ENCODE measurements at regions not wholly inside any gene's neighbourhood (a gene's known extent, or its start where the extent isn't known, plus 50 kb on each side); places are given as distances from the start of the nearest gene placed in this dataset.

DNA sequence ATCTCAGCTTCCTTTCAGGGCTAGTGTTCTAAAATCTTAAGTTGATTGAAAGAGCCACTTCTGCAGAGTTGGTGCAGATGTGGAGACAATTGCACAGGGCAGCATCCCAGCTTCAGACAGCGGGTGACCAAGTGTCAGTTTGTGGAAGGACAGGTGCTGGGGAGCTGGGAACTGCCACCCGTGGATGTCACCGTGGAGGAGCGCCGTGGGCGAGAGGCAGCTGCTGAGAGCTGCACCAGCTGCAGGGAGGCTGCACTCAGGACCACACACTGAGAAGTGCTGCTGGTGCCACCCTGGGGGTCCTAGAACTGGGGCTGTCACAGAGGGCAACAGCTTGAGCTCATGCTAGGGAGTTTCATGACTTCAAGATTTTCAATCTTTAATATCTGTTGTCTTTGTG lies 543.0 kb upstream of the FZD8 start:
- no peak for DNase-seq (ENCODE audit: low read depth, low spot score)
- Histone ChIP-seq H3K79me2 (ENCODE audit: insufficient read depth, low read length) (no peaks in the 10 kb centered on the region), H3K4me3 (replicated peaks in 1 of 2; ENCODE audit: low read depth in 1 of 2, low read length in 2 of 2) (no peak overlapping the region), H3K4me1 (ENCODE audit: control insufficient read depth in 1 of 2, insufficient read depth in 2 of 2, low read length in 2 of 2) (no peaks in the 10 kb centered on the region), H3K9me3 (ENCODE audit: control insufficient read depth in 1 of 2, insufficient read depth in 1 of 2, low read depth in 1 of 2, low read length in 2 of 2) (peaks cover 9 to 24% of the 10 kb centered on the region in 2 experiments; a peak in 2 of 4 replicates), H4K20me1 (ENCODE audit: insufficient read depth) (no peaks in the 10 kb centered on the region), H3K27me3 (ENCODE audit: insufficient read depth, low read length) (no peaks in the 10 kb centered on the region), H3K27ac (ENCODE audit: low read depth, low read length) (no peak overlapping the region), H2AFZ (ENCODE audit: low read depth, low read length, poor library complexity, severe bottlenecking) (no peak overlapping the region), H3K36me3 (ENCODE audit: control insufficient read depth in 1 of 2, insufficient read depth in 2 of 2, low read length in 2 of 2) (no peaks in the 10 kb centered on the region), H3K9ac (ENCODE audit: low read length) (no peak overlapping the region), H3K4me2 (ENCODE audit: low read length) (no peak overlapping the region), H3K9me2 (ENCODE audit: insufficient read depth) (no peaks in the 10 kb centered on the region)
- no peak for ATAC-seq
- intact Hi-C loops (cut with micrococcal nuclease) = no loop called here
- no TSS peak for BruUV-seq (replicated peaks)
- RAD21 ChIA-PET (ENCODE audit: low non-redundant PET in 1 of 2, low total read pairs in 2 of 2, uncharacterized antibody in 2 of 2, unreplicated experiment in 2 of 2) = no interaction called here
- POLR2A ChIA-PET = no interaction called here
- CTCF ChIA-PET = no interaction called here
- TF ChIP-seq ZNF274 (IDR thresholded peaks at IDR 0.05; ENCODE audit: low read depth, low read length) (no peak), TCF7L2 (IDR thresholded peaks at IDR 0.05; ENCODE audit: borderline replicate concordance, extremely low read depth, insufficient read depth, insufficient read length) (no peak), YY1 (IDR thresholded peaks at IDR 0.05; ENCODE audit: extremely low read depth, insufficient replicate concordance, low read depth, low read length) (no peak), FOSL1 (IDR thresholded peaks at IDR 0.05; ENCODE audit: low read depth) (no peak), JUND (IDR thresholded peaks at IDR 0.05) (no peak), ELF1 (IDR thresholded peaks at IDR 0.05; ENCODE audit: borderline replicate concordance, low read depth) (no peak), SRF (IDR thresholded peaks at IDR 0.05; ENCODE audit: low read depth) (no peak), RAD21 (IDR thresholded peaks at IDR 0.05; ENCODE audit: low read depth) (no peak), EGR1 (IDR thresholded peaks at IDR 0.05; ENCODE audit: low read depth) (no peak), CEBPB (IDR thresholded peaks at IDR 0.05; ENCODE audit: low read depth) (no peak), POLR2A (IDR thresholded peaks at IDR 0.05; ENCODE audit: borderline replicate concordance, extremely low read depth, insufficient read depth, insufficient read length) (no peak), POLR2AphosphoS5 (IDR thresholded peaks at IDR 0.05; ENCODE audit: low read depth, low read length) (no peak)
- TF ChIP-seq, protein P1, sequence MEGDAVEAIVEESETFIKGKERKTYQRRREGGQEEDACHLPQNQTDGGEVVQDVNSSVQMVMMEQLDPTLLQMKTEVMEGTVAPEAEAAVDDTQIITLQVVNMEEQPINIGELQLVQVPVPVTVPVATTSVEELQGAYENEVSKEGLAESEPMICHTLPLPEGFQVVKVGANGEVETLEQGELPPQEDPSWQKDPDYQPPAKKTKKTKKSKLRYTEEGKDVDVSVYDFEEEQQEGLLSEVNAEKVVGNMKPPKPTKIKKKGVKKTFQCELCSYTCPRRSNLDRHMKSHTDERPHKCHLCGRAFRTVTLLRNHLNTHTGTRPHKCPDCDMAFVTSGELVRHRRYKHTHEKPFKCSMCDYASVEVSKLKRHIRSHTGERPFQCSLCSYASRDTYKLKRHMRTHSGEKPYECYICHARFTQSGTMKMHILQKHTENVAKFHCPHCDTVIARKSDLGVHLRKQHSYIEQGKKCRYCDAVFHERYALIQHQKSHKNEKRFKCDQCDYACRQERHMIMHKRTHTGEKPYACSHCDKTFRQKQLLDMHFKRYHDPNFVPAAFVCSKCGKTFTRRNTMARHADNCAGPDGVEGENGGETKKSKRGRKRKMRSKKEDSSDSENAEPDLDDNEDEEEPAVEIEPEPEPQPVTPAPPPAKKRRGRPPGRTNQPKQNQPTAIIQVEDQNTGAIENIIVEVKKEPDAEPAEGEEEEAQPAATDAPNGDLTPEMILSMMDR (IDR thresholded peaks at IDR 0.05 in 2 of 3, conservative IDR thresholded peaks at IDR 0.05 in 1 of 3; ENCODE audit: borderline replicate concordance in 1 of 3, insufficient read depth in 1 of 3, low read depth in 2 of 3, low read length in 2 of 3) = no peak
- TF ChIP-seq, protein P2, sequence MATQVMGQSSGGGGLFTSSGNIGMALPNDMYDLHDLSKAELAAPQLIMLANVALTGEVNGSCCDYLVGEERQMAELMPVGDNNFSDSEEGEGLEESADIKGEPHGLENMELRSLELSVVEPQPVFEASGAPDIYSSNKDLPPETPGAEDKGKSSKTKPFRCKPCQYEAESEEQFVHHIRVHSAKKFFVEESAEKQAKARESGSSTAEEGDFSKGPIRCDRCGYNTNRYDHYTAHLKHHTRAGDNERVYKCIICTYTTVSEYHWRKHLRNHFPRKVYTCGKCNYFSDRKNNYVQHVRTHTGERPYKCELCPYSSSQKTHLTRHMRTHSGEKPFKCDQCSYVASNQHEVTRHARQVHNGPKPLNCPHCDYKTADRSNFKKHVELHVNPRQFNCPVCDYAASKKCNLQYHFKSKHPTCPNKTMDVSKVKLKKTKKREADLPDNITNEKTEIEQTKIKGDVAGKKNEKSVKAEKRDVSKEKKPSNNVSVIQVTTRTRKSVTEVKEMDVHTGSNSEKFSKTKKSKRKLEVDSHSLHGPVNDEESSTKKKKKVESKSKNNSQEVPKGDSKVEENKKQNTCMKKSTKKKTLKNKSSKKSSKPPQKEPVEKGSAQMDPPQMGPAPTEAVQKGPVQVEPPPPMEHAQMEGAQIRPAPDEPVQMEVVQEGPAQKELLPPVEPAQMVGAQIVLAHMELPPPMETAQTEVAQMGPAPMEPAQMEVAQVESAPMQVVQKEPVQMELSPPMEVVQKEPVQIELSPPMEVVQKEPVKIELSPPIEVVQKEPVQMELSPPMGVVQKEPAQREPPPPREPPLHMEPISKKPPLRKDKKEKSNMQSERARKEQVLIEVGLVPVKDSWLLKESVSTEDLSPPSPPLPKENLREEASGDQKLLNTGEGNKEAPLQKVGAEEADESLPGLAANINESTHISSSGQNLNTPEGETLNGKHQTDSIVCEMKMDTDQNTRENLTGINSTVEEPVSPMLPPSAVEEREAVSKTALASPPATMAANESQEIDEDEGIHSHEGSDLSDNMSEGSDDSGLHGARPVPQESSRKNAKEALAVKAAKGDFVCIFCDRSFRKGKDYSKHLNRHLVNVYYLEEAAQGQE (IDR thresholded peaks at IDR 0.05; ENCODE audit: low read depth) = no peak
- TF ChIP-seq, protein P3, sequence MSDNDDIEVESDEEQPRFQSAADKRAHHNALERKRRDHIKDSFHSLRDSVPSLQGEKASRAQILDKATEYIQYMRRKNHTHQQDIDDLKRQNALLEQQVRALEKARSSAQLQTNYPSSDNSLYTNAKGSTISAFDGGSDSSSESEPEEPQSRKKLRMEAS (IDR thresholded peaks at IDR 0.05) = no peak
- TF ChIP-seq, protein P4, sequence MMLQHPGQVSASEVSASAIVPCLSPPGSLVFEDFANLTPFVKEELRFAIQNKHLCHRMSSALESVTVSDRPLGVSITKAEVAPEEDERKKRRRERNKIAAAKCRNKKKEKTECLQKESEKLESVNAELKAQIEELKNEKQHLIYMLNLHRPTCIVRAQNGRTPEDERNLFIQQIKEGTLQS (IDR thresholded peaks at IDR 0.05) = no peak
